PC-9 (cell line): ENCODE measurements at regions not wholly inside any gene's neighbourhood (a gene's known extent, or its start where the extent isn't known, plus 50 kb on each side); places are given as distances from the start of the nearest gene placed in this dataset.

Experiments used
- BruUV-seq: library from RNA; stranded (reverse); fragments of 400-500 nt; replicated peaks from 2 replicates; lab custom pipeline; 2021; lab: Mats Ljungman, UMichigan
- CTCF ChIA-PET: fragments of 300-600 bp; sonication (Branson Sonifier 250); formaldehyde crosslinking; loops from one replicate; lab custom pipeline; 2022; ENCODE audit warnings: antibody characterized with exemption; lab: Charles Lee
- POLR2A ChIA-PET: fragments of 300-600 bp; sonication (Branson Sonifier 250); formaldehyde crosslinking; loops from one replicate; lab custom pipeline; 2022; ENCODE audit warnings: antibody characterized with exemption; ENCODE audit not compliant: unreplicated experiment; lab: Charles Lee
- DNase-seq, 2 experiments: peaks; one replicate each; pipeline versions ENCODE4 v3.0.0 to v3.0.0-alpha.2; 2015 to 2022; ENCODE audit warnings: mixed read lengths in 1 of 2
- H2AFZ ChIP-seq: fragments of 200-600 bp; sonication (generic); 2 replicates; pipeline ENCODE4 v1.8.1; 2017; ENCODE audit warnings: antibody characterized with exemption
- H3F3A ChIP-seq: fragments of 200-600 bp; sonication (generic); 2 replicates; pipeline ENCODE4 v1.8.1; 2017; ENCODE audit warnings: antibody characterized with exemption, mild to moderate bottlenecking, low read depth; ENCODE audit not compliant: insufficient read depth
- H3K27ac ChIP-seq: fragments of 200-600 bp; sonication (generic); 2 replicates; pipeline ENCODE4 v1.6.1; 2016; ENCODE audit warnings: mixed run types
- H3K27me3 ChIP-seq: fragments of 200-600 bp; sonication (generic); 2 replicates; pipeline ENCODE4 v1.6.1; 2016; ENCODE audit warnings: low read depth, mixed run types; ENCODE audit not compliant: insufficient read depth
- H3K36me3 ChIP-seq: fragments of 200-600 bp; sonication (generic); 2 replicates; pipeline ENCODE4 v1.6.1; 2016; ENCODE audit warnings: low read depth, mixed run types
- H3K4me1 ChIP-seq: fragments of 200-600 bp; sonication (generic); replicated peaks from 2 replicates; pipeline ENCODE4 v1.6.1; 2016; ENCODE audit warnings: mixed run types; ENCODE audit not compliant: insufficient read depth
- H3K4me2 ChIP-seq: fragments of 200-600 bp; sonication (generic); 2 replicates; pipeline ENCODE4 v1.6.1; 2017; ENCODE audit warnings: mixed run types
- H3K4me3 ChIP-seq: fragments of 200-600 bp; sonication (generic); 2 replicates; pipeline ENCODE4 v1.6.1; 2016; ENCODE audit warnings: mixed run types
- H3K79me2 ChIP-seq: fragments of 200-600 bp; sonication (generic); 2 replicates; pipeline ENCODE4 v1.6.1; 2017; ENCODE audit warnings: low read depth, mixed run types
- H3K9me2 ChIP-seq: fragments of 200-600 bp; sonication (generic); 2 replicates; pipeline ENCODE4 v1.8.1; 2017; ENCODE audit warnings: mild to moderate bottlenecking; ENCODE audit not compliant: insufficient read depth
- H3K9me3 ChIP-seq: fragments of 200-600 bp; sonication (generic); 2 replicates; pipeline ENCODE4 v1.8.1; 2016; ENCODE audit warnings: low read depth; ENCODE audit not compliant: insufficient read depth
- H4K20me1 ChIP-seq: fragments of 200-600 bp; sonication (generic); 2 replicates; pipeline ENCODE4 v1.8.1; 2017; ENCODE audit not compliant: insufficient read depth
- CTCF ChIP-seq: fragments of 200-600 bp; sonication (generic); conservative IDR thresholded peaks from 2 replicates; pipeline ENCODE4 v1.6.1; 2017; ENCODE audit warnings: mixed run types, antibody characterized with exemption, mild to moderate bottlenecking, moderate library complexity
- EZH2 ChIP-seq: fragments of 200-600 bp; sonication (generic); IDR thresholded peaks from 2 replicates; pipeline ENCODE4 v1.8.0; 2017; ENCODE audit warnings: antibody characterized with exemption, low read depth
- intact Hi-C: fragments of 100-400 bp; cut with micrococcal nuclease; formaldehyde crosslinking; loops from one replicate; pipeline ENCODE4 v1.10.0; 2022; ENCODE audit not compliant: unreplicated experiment

- H3K4me2 ChIP-seq: no peak overlapping the region
- no peaks in the 10 kb centered on the region for H3K9me3 ChIP-seq
- ChIA-PET POLR2A (no interaction called here), CTCF (no interaction called here)
- no TSS peak for BruUV-seq
- H3K27ac ChIP-seq: no peak overlapping the region
- H4K20me1 ChIP-seq: no peaks in the 10 kb centered on the region
- H3K36me3 ChIP-seq: no peaks in the 10 kb centered on the region
- no peaks in the 10 kb centered on the region for H3K4me1 ChIP-seq
- no peak for DNase-seq
- H2AFZ ChIP-seq: no peak overlapping the region
- TF ChIP-seq CTCF (no peak), EZH2 (no peak)
- intact Hi-C loops: no loop called here
- H3F3A ChIP-seq: no peaks in the 10 kb centered on the region
- no peaks in the 10 kb centered on the region for H3K9me2 ChIP-seq
- H3K79me2 ChIP-seq: no peaks in the 10 kb centered on the region
- no peaks in the 10 kb centered on the region for H3K27me3 ChIP-seq
- no peak overlapping the region for H3K4me3 ChIP-seq
Observed at GRCh38 chr17:72219824-72220493, 99.1 kb downstream of the SOX9 start.

- ChIA-PET CTCF (no interaction called here), POLR2A (no interaction called here)
- H3K9me2 ChIP-seq: no peaks in the 10 kb centered on the region
- intact Hi-C loops: loop anchor here (1.0 kb wide), 1 partner anchor 10 kb away; no protein-coding TSS in a partner anchor
- no peak for TF ChIP-seq CTCF
- no peak for TF ChIP-seq EZH2
- H4K20me1 ChIP-seq: no peaks in the 10 kb centered on the region
- H3K4me1 ChIP-seq: no peaks in the 10 kb centered on the region
- H3K4me2 ChIP-seq: no peak overlapping the region
- no peak for DNase-seq
- H2AFZ ChIP-seq: no peak overlapping the region
- no peaks in the 10 kb centered on the region for H3K36me3 ChIP-seq
- H3K4me3 ChIP-seq: no peak overlapping the region
- BruUV-seq: no TSS peak
- no peak overlapping the region for H3K27ac ChIP-seq
- H3K9me3 ChIP-seq: no peaks in the 10 kb centered on the region
- H3K27me3 ChIP-seq: no peaks in the 10 kb centered on the region
- no peaks in the 10 kb centered on the region for H3F3A ChIP-seq
- H3K79me2 ChIP-seq: no peaks in the 10 kb centered on the region
Observed at GRCh38 chr17:72222661-72223380, 102.0 kb downstream of the SOX9 start.

- H3K9me3 ChIP-seq: no peaks in the 10 kb centered on the region
- no peaks in the 10 kb centered on the region for H3K36me3 ChIP-seq
- no peaks in the 10 kb centered on the region for H3K79me2 ChIP-seq
- H3F3A ChIP-seq: no peaks in the 10 kb centered on the region
- H4K20me1 ChIP-seq: no peaks in the 10 kb centered on the region
- H2AFZ ChIP-seq: no peak overlapping the region
- DNase-seq: no peak
- ChIA-PET CTCF (no interaction called here), POLR2A (no interaction called here)
- H3K4me3 ChIP-seq: no peak overlapping the region
- BruUV-seq: no TSS peak
- no peak overlapping the region for H3K4me2 ChIP-seq
- intact Hi-C loops: no loop called here
- no peaks in the 10 kb centered on the region for H3K4me1 ChIP-seq
- H3K27ac ChIP-seq: no peak overlapping the region
- no peaks in the 10 kb centered on the region for H3K9me2 ChIP-seq
- no peaks in the 10 kb centered on the region for H3K27me3 ChIP-seq
- TF ChIP-seq EZH2: no peak
- no peak for TF ChIP-seq CTCF
Observed at GRCh38 chr17:72223866-72224291, 103.1 kb downstream of the SOX9 start.
